ENCODE measurements at regions not wholly inside any gene's neighbourhood (a gene's known extent, or its start where the extent isn't known, plus 50 kb on each side); places are given as distances from the start of the nearest gene placed in this dataset.

- no peak for DNase-seq
- Mint-ChIP-seq H3K36me3 (no peaks in the 10 kb centered on the region), H3K27me3 (no peaks in the 10 kb centered on the region), H3K4me1 (ENCODE audit: low read depth) (no peaks in the 10 kb centered on the region), H3K9me3 (peaks cover 36% of the 10 kb centered on the region), H3K4me3 (no peak overlapping the region), H3K27ac (no peak overlapping the region)
- intact Hi-C loops (cut with micrococcal nuclease): no loop called here
- CTCF ChIA-PET: no interaction called here
- POLR2A ChIA-PET: no interaction called here
Observed at GRCh38 chr6:54991761-54992330, 145.3 kb downstream of the FAM83B start.

GRCh38 chr6:54992789-54993188 is 146.2 kb downstream of the FAM83B start:
- no peak overlapping the region for H3K27ac Mint-ChIP-seq
- intact Hi-C loops (cut with micrococcal nuclease): no loop called here
- ChIA-PET CTCF (no interaction called here), POLR2A (no interaction called here)
- DNase-seq: no peak
- no peaks in the 10 kb centered on the region for H3K4me1 Mint-ChIP-seq (ENCODE audit: low read depth)
- no peak overlapping the region for H3K4me3 Mint-ChIP-seq
- peaks cover 32% of the 10 kb centered on the region for H3K9me3 Mint-ChIP-seq
- H3K36me3 Mint-ChIP-seq: no peaks in the 10 kb centered on the region
- no peaks in the 10 kb centered on the region for H3K27me3 Mint-ChIP-seq

- Mint-ChIP-seq H3K27ac (no peak overlapping the region), H3K4me3 (no peak overlapping the region), H3K27me3 (no peaks in the 10 kb centered on the region), H3K36me3 (no peaks in the 10 kb centered on the region), H3K4me1 (ENCODE audit: low read depth) (no peaks in the 10 kb centered on the region), H3K9me3 (peaks cover 29% of the 10 kb centered on the region)
- DNase-seq: no peak
- CTCF ChIA-PET: no interaction called here
- POLR2A ChIA-PET: no interaction called here
- intact Hi-C loops (cut with micrococcal nuclease): no loop called here
Observed at GRCh38 chr6:54993294-54993693, 146.7 kb downstream of the FAM83B start.

GRCh38 chr6:54993948-54994347 is 147.4 kb downstream of the FAM83B start:
- peaks cover 29% of the 10 kb centered on the region for H3K9me3 Mint-ChIP-seq
- intact Hi-C loops (cut with micrococcal nuclease): no loop called here

GRCh38 chr6:54998576-54998975 is 152.0 kb downstream of the FAM83B start:
- DNase-seq: no peak
- no peak overlapping the region for H3K4me3 Mint-ChIP-seq
- intact Hi-C loops (cut with micrococcal nuclease): no loop called here
- POLR2A ChIA-PET: no interaction called here
- peaks cover 18% of the 10 kb centered on the region for H3K9me3 Mint-ChIP-seq
- CTCF ChIA-PET: no interaction called here
- H3K27ac Mint-ChIP-seq: no peak overlapping the region
- H3K4me1 Mint-ChIP-seq (ENCODE audit: low read depth): no peaks in the 10 kb centered on the region
- H3K36me3 Mint-ChIP-seq: no peaks in the 10 kb centered on the region
- H3K27me3 Mint-ChIP-seq: no peaks in the 10 kb centered on the region

More at GRCh38 chr6:54993948-54994347, 147.4 kb downstream of the FAM83B start:
- H3K4me1 Mint-ChIP-seq (ENCODE audit: low read depth): no peaks in the 10 kb centered on the region
- H3K36me3 Mint-ChIP-seq: no peaks in the 10 kb centered on the region
- H3K4me3 Mint-ChIP-seq: no peak overlapping the region
- DNase-seq: no peak
- POLR2A ChIA-PET: no interaction called here
- H3K27ac Mint-ChIP-seq: no peak overlapping the region
- no peaks in the 10 kb centered on the region for H3K27me3 Mint-ChIP-seq
- CTCF ChIA-PET: no interaction called here

GRCh38 chr6:55003719-55004430 is 157.3 kb downstream of the FAM83B start:
- peaks cover 29% of the 10 kb centered on the region for H3K9me3 Mint-ChIP-seq
- no peaks in the 10 kb centered on the region for H3K36me3 Mint-ChIP-seq
- H3K27me3 Mint-ChIP-seq: no peaks in the 10 kb centered on the region

GRCh38 chr6:55009131-55009530 is 162.6 kb downstream of the FAM83B start:
- no peak for DNase-seq
- Mint-ChIP-seq H3K27ac (no peak overlapping the region), H3K9me3 (peaks cover 28% of the 10 kb centered on the region), H3K4me3 (no peak overlapping the region), H3K27me3 (no peaks in the 10 kb centered on the region), H3K36me3 (no peaks in the 10 kb centered on the region), H3K4me1 (ENCODE audit: low read depth) (no peaks in the 10 kb centered on the region)
- CTCF ChIA-PET: no interaction called here
- intact Hi-C loops (cut with micrococcal nuclease): no loop called here
- POLR2A ChIA-PET: no interaction called here

More at GRCh38 chr6:55003719-55004430, 157.3 kb downstream of the FAM83B start:
- intact Hi-C loops (cut with micrococcal nuclease): no loop called here
- no peak for DNase-seq
- CTCF ChIA-PET: no interaction called here
- H3K4me3 Mint-ChIP-seq: no peak overlapping the region
- no peak overlapping the region for H3K27ac Mint-ChIP-seq
- POLR2A ChIA-PET: no interaction called here
- H3K4me1 Mint-ChIP-seq (ENCODE audit: low read depth): no peaks in the 10 kb centered on the region

- POLR2A ChIA-PET: no interaction called here
- intact Hi-C loops (cut with micrococcal nuclease): no loop called here
- Mint-ChIP-seq H3K36me3 (no peaks in the 10 kb centered on the region), H3K4me1 (ENCODE audit: low read depth) (no peaks in the 10 kb centered on the region), H3K9me3 (peaks cover 26% of the 10 kb centered on the region), H3K27me3 (no peaks in the 10 kb centered on the region), H3K4me3 (no peak overlapping the region), H3K27ac (no peak overlapping the region)
- no peak for DNase-seq
- CTCF ChIA-PET: no interaction called here
Observed at GRCh38 chr6:55011034-55011433, 163.3 kb upstream of the HCRTR2 start.

GRCh38 chr6:55012454-55012853 is 161.9 kb upstream of the HCRTR2 start:
- Mint-ChIP-seq H3K27ac (no peak overlapping the region), H3K4me3 (no peak overlapping the region), H3K36me3 (no peaks in the 10 kb centered on the region), H3K9me3 (peaks cover 26% of the 10 kb centered on the region), H3K27me3 (no peaks in the 10 kb centered on the region), H3K4me1 (ENCODE audit: low read depth) (no peaks in the 10 kb centered on the region)
- POLR2A ChIA-PET: no interaction called here
- DNase-seq: no peak
- intact Hi-C loops (cut with micrococcal nuclease): no loop called here
- CTCF ChIA-PET: no interaction called here

GRCh38 chr6:55014321-55015088 is 159.8 kb upstream of the HCRTR2 start:
- H3K9me3 Mint-ChIP-seq: peaks cover 19% of the 10 kb centered on the region
- H3K36me3 Mint-ChIP-seq: no peaks in the 10 kb centered on the region
- H3K4me1 Mint-ChIP-seq (ENCODE audit: low read depth): no peaks in the 10 kb centered on the region
- H3K27me3 Mint-ChIP-seq: no peaks in the 10 kb centered on the region
- intact Hi-C loops (cut with micrococcal nuclease): no loop called here
- ChIA-PET POLR2A (no interaction called here), CTCF (no interaction called here)
- H3K27ac Mint-ChIP-seq: no peak overlapping the region
- no peak overlapping the region for H3K4me3 Mint-ChIP-seq
- DNase-seq: no peak

GRCh38 chr6:55016261-55016660 is 158.1 kb upstream of the HCRTR2 start:
- H3K27me3 Mint-ChIP-seq: no peaks in the 10 kb centered on the region
- ChIA-PET CTCF (no interaction called here), POLR2A (no interaction called here)
- no peaks in the 10 kb centered on the region for H3K4me1 Mint-ChIP-seq (ENCODE audit: low read depth)
- H3K9me3 Mint-ChIP-seq: peaks cover 14% of the 10 kb centered on the region
- intact Hi-C loops (cut with micrococcal nuclease): no loop called here
- H3K27ac Mint-ChIP-seq: no peak overlapping the region
- no peak overlapping the region for H3K4me3 Mint-ChIP-seq
- DNase-seq: no peak
- H3K36me3 Mint-ChIP-seq: no peaks in the 10 kb centered on the region

- ChIA-PET CTCF (no interaction called here), POLR2A (no interaction called here)
- Mint-ChIP-seq H3K9me3 (peaks cover 14% of the 10 kb centered on the region), H3K36me3 (no peaks in the 10 kb centered on the region), H3K27ac (no peak overlapping the region), H3K4me3 (no peak overlapping the region), H3K27me3 (no peaks in the 10 kb centered on the region), H3K4me1 (ENCODE audit: low read depth) (no peaks in the 10 kb centered on the region)
- intact Hi-C loops (cut with micrococcal nuclease): no loop called here
- no peak for DNase-seq
Observed at GRCh38 chr6:55017555-55018300, 156.6 kb upstream of the HCRTR2 start.

Data from activated CD4-positive, alpha-beta memory T cell treated with anti-CD3 and anti-CD28 coated beads for 36 hours (primary cell).